ENCODE measurements at regions not wholly inside any gene's neighbourhood (a gene's known extent, or its start where the extent isn't known, plus 50 kb on each side); places are given as distances from the start of the nearest gene placed in this dataset.

GRCh38 chr16:26712876-26713275 lies 353.9 kb upstream of the C16orf82 start:
- no peak overlapping the region for H3K4me2 ChIP-seq (ENCODE audit: low read length)
- H3K9me2 ChIP-seq (ENCODE audit: insufficient read depth) = no peaks in the 10 kb centered on the region
- BruUV-seq (replicated peaks) = no TSS peak
- CTCF ChIA-PET = no interaction called here
- intact Hi-C loops (cut with micrococcal nuclease) = no loop called here
- H3K4me1 ChIP-seq (ENCODE audit: control insufficient read depth in 1 of 2, insufficient read depth in 2 of 2, low read length in 2 of 2) = no peaks in the 10 kb centered on the region
- no peak overlapping the region for H3K4me3 ChIP-seq (replicated peaks in 1 of 2; ENCODE audit: low read depth in 1 of 2, low read length in 2 of 2)
- H3K36me3 ChIP-seq (ENCODE audit: control insufficient read depth in 1 of 2, insufficient read depth in 2 of 2, low read length in 2 of 2) = no peaks in the 10 kb centered on the region
- H2AFZ ChIP-seq (ENCODE audit: low read depth, low read length, poor library complexity, severe bottlenecking) = no peak overlapping the region
- no peak overlapping the region for H3K27ac ChIP-seq (ENCODE audit: low read depth, low read length)
- H3K79me2 ChIP-seq (ENCODE audit: insufficient read depth, low read length) = no peaks in the 10 kb centered on the region
- no peaks in the 10 kb centered on the region for H3K9me3 ChIP-seq (ENCODE audit: control insufficient read depth in 1 of 2, insufficient read depth in 1 of 2, low read depth in 1 of 2, low read length in 2 of 2)
- H3K9ac ChIP-seq (ENCODE audit: low read length) = no peak overlapping the region
- RAD21 ChIA-PET (ENCODE audit: low non-redundant PET in 1 of 2, low total read pairs in 2 of 2, uncharacterized antibody in 2 of 2, unreplicated experiment in 2 of 2) = no interaction called here
- TF ChIP-seq, protein P1, sequence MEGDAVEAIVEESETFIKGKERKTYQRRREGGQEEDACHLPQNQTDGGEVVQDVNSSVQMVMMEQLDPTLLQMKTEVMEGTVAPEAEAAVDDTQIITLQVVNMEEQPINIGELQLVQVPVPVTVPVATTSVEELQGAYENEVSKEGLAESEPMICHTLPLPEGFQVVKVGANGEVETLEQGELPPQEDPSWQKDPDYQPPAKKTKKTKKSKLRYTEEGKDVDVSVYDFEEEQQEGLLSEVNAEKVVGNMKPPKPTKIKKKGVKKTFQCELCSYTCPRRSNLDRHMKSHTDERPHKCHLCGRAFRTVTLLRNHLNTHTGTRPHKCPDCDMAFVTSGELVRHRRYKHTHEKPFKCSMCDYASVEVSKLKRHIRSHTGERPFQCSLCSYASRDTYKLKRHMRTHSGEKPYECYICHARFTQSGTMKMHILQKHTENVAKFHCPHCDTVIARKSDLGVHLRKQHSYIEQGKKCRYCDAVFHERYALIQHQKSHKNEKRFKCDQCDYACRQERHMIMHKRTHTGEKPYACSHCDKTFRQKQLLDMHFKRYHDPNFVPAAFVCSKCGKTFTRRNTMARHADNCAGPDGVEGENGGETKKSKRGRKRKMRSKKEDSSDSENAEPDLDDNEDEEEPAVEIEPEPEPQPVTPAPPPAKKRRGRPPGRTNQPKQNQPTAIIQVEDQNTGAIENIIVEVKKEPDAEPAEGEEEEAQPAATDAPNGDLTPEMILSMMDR (IDR thresholded peaks at IDR 0.05 in 2 of 3, conservative IDR thresholded peaks at IDR 0.05 in 1 of 3; ENCODE audit: borderline replicate concordance in 1 of 3, insufficient read depth in 1 of 3, low read depth in 2 of 3, low read length in 2 of 3) = no peak
- TF ChIP-seq, protein P2, sequence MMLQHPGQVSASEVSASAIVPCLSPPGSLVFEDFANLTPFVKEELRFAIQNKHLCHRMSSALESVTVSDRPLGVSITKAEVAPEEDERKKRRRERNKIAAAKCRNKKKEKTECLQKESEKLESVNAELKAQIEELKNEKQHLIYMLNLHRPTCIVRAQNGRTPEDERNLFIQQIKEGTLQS (IDR thresholded peaks at IDR 0.05) = no peak
- TF ChIP-seq POLR2A (IDR thresholded peaks at IDR 0.05; ENCODE audit: borderline replicate concordance, extremely low read depth, insufficient read depth, insufficient read length) (no peak), EGR1 (IDR thresholded peaks at IDR 0.05; ENCODE audit: low read depth) (no peak), TCF7L2 (IDR thresholded peaks at IDR 0.05; ENCODE audit: borderline replicate concordance, extremely low read depth, insufficient read depth, insufficient read length) (no peak), CEBPB (IDR thresholded peaks at IDR 0.05; ENCODE audit: low read depth) (no peak), REST (IDR thresholded peaks at IDR 0.05; ENCODE audit: low read depth) (no peak), FOSL1 (IDR thresholded peaks at IDR 0.05; ENCODE audit: low read depth) (no peak), ELF1 (IDR thresholded peaks at IDR 0.05; ENCODE audit: borderline replicate concordance, low read depth) (no peak), RAD21 (IDR thresholded peaks at IDR 0.05; ENCODE audit: low read depth) (no peak), SP1 (IDR thresholded peaks at IDR 0.05; ENCODE audit: low read depth) (no peak)
- no peak for ATAC-seq
- H3K27me3 ChIP-seq (ENCODE audit: insufficient read depth, low read length) = no peaks in the 10 kb centered on the region
- POLR2A ChIA-PET = no interaction called here
- no peaks in the 10 kb centered on the region for H4K20me1 ChIP-seq (ENCODE audit: insufficient read depth)
- no peak for DNase-seq (ENCODE audit: low read depth, low spot score)
